Hepatocyte (in vitro differentiated cells): ENCODE measurements at regions not wholly inside any gene's neighbourhood (a gene's known extent, or its start where the extent isn't known, plus 50 kb on each side); places are given as distances from the start of the nearest gene placed in this dataset.

Experiments
- CTCF ChIP-seq: fragments of 200-600 bp; sonication (generic); IDR thresholded peaks from 2 replicates; pipeline ENCODE4 v1.5.1; 2016; ENCODE audit warnings: antibody characterized with exemption, mild to moderate bottlenecking; ENCODE audit not compliant: poor library complexity
- EZH2 ChIP-seq: fragments of 200-600 bp; sonication (generic); IDR thresholded peaks from 2 replicates; pipeline ENCODE4 v1.6.1; 2016; ENCODE audit warnings: antibody characterized with exemption, mild to moderate bottlenecking, borderline replicate concordance

GRCh38 chrX:108900333-108900732 is 164.0 kb upstream of the IRS4 start:
- no peak for TF ChIP-seq CTCF
- TF ChIP-seq EZH2 = no peak
